Osteocyte (in vitro differentiated cells): ENCODE measurements at regions not wholly inside any gene's neighbourhood (a gene's known extent, or its start where the extent isn't known, plus 50 kb on each side); places are given as distances from the start of the nearest gene placed in this dataset.

Experiments
- DNase-seq: peaks from one replicate; pipeline ENCODE4 v3.0.0; 2021; ENCODE audit warnings: mixed read lengths; ENCODE audit not compliant: unreplicated experiment; ENCODE audit errors: extremely low spot score
- H3K27ac Mint-ChIP-seq: one replicate; pipeline ENCODE4 v1.8.0; 2021; ENCODE audit warnings: mild to moderate bottlenecking, mixed read lengths; ENCODE audit not compliant: unreplicated experiment
- H3K27me3 Mint-ChIP-seq: one replicate; pipeline ENCODE4 v1.8.0; 2021; ENCODE audit warnings: mixed read lengths; ENCODE audit not compliant: unreplicated experiment
- H3K36me3 Mint-ChIP-seq: one replicate; pipeline ENCODE4 v1.8.0; 2021; ENCODE audit warnings: mixed read lengths; ENCODE audit not compliant: unreplicated experiment
- H3K4me1 Mint-ChIP-seq: one replicate; pipeline ENCODE4 v1.8.0; 2021; ENCODE audit warnings: mixed read lengths; ENCODE audit not compliant: unreplicated experiment
- H3K4me3 Mint-ChIP-seq: one replicate; pipeline ENCODE4 v1.8.0; 2021; ENCODE audit warnings: mild to moderate bottlenecking, moderate library complexity, mixed read lengths; ENCODE audit not compliant: unreplicated experiment
- H3K9me3 Mint-ChIP-seq: one replicate; pipeline ENCODE4 v1.8.0; 2021; ENCODE audit warnings: mixed read lengths; ENCODE audit not compliant: unreplicated experiment
- CTCF ChIP-seq: fragments of 200-600 bp; sonication (generic); IDR thresholded peaks from 2 replicates; pipeline ENCODE4 v1.5.0; 2021; ENCODE audit warnings: antibody characterized with exemption, mild to moderate bottlenecking, moderate library complexity

GRCh38 chr11:92764128-92764527, 205.3 kb upstream of the MTNR1B start:
- H3K9me3 Mint-ChIP-seq: no peaks in the 10 kb centered on the region
- no peak overlapping the region for H3K27ac Mint-ChIP-seq
- no peak for DNase-seq
- no peaks in the 10 kb centered on the region for H3K27me3 Mint-ChIP-seq
- TF ChIP-seq CTCF: no peak
- no peak overlapping the region for H3K4me3 Mint-ChIP-seq
- H3K36me3 Mint-ChIP-seq: peaks cover 1% of the 10 kb centered on the region
- peaks cover 11% of the 10 kb centered on the region for H3K4me1 Mint-ChIP-seq

- peak overlapping the region; percentile 70 for H3K27ac Mint-ChIP-seq
- H3K9me3 Mint-ChIP-seq: no peaks in the 10 kb centered on the region
- H3K36me3 Mint-ChIP-seq: peaks cover 1% of the 10 kb centered on the region
- H3K4me1 Mint-ChIP-seq: peaks cover 11% of the 10 kb centered on the region
- no peak for DNase-seq
- H3K27me3 Mint-ChIP-seq: no peaks in the 10 kb centered on the region
- no peak for TF ChIP-seq CTCF
- no peak overlapping the region for H3K4me3 Mint-ChIP-seq
Observed at GRCh38 chr11:92765082-92765840, 204.2 kb upstream of the MTNR1B start.

- H3K36me3 Mint-ChIP-seq: peaks cover 1% of the 10 kb centered on the region
- H3K4me3 Mint-ChIP-seq: peak overlapping the region; percentile 45
- H3K4me1 Mint-ChIP-seq: peaks cover 11% of the 10 kb centered on the region
- no peaks in the 10 kb centered on the region for H3K9me3 Mint-ChIP-seq
- H3K27ac Mint-ChIP-seq: peak overlapping the region; percentile 70
- no peaks in the 10 kb centered on the region for H3K27me3 Mint-ChIP-seq
- no peak for DNase-seq
- no peak for TF ChIP-seq CTCF
Observed at GRCh38 chr11:92765965-92766371, 203.5 kb upstream of the MTNR1B start.

GRCh38 chr11:92766698-92767097, 202.8 kb upstream of the MTNR1B start:
- no peak overlapping the region for H3K4me3 Mint-ChIP-seq
- no peak overlapping the region for H3K27ac Mint-ChIP-seq
- H3K36me3 Mint-ChIP-seq: peaks cover 1% of the 10 kb centered on the region
- no peaks in the 10 kb centered on the region for H3K27me3 Mint-ChIP-seq
- no peak for TF ChIP-seq CTCF
- peaks cover 11% of the 10 kb centered on the region for H3K4me1 Mint-ChIP-seq
- no peaks in the 10 kb centered on the region for H3K9me3 Mint-ChIP-seq
- no peak for DNase-seq

- H3K4me3 Mint-ChIP-seq: no peak overlapping the region
- H3K4me1 Mint-ChIP-seq: peaks cover 11% of the 10 kb centered on the region
- H3K27me3 Mint-ChIP-seq: no peaks in the 10 kb centered on the region
- no peak for DNase-seq
- no peak overlapping the region for H3K27ac Mint-ChIP-seq
- H3K36me3 Mint-ChIP-seq: peaks cover 1% of the 10 kb centered on the region
- no peak for TF ChIP-seq CTCF
- H3K9me3 Mint-ChIP-seq: no peaks in the 10 kb centered on the region
Observed at GRCh38 chr11:92767416-92767815, 202.0 kb upstream of the MTNR1B start.
